Endodermal cell (in vitro differentiated cells): ENCODE measurements at regions not wholly inside any gene's neighbourhood (a gene's known extent, or its start where the extent isn't known, plus 50 kb on each side); places are given as distances from the start of the nearest gene placed in this dataset.
"Not testable (repeated sequence)": the region's sequence is repeated elsewhere in the genome, so short reads cannot be mapped to it uniquely, and the experiment has no call there.

Experiments used
- DNase-seq: peaks from one replicate; pipeline ENCODE4 v3.0.0-alpha.2; 2017
- H3K27ac ChIP-seq: 2 replicates; pipeline ENCODE4 v1.5.1; 2013; ENCODE audit warnings: mild to moderate bottlenecking, low read depth, low read length, moderate library complexity
- H3K27me3 ChIP-seq: 2 replicates; pipeline ENCODE4 v1.6.1; 2013; ENCODE audit warnings: mild to moderate bottlenecking, low read length, moderate library complexity; ENCODE audit not compliant: insufficient read depth, control insufficient read depth, poor library complexity, severe bottlenecking
- H3K36me3 ChIP-seq: 2 replicates; pipeline ENCODE4 v1.7.0; 2013; ENCODE audit warnings: mild to moderate bottlenecking, low read length, moderate library complexity; ENCODE audit not compliant: control insufficient read depth, insufficient read depth
- H3K4me1 ChIP-seq: one replicate; pipeline ENCODE4 v1.7.0; 2013; ENCODE audit warnings: low read length; ENCODE audit not compliant: control insufficient read depth, insufficient read depth
- H3K4me3 ChIP-seq: 2 replicates; pipeline ENCODE4 v1.5.1; 2013; ENCODE audit warnings: mild to moderate bottlenecking, low read length, moderate library complexity
- H3K9ac ChIP-seq: 2 replicates; pipeline ENCODE4 v1.6.1; 2013; ENCODE audit warnings: mild to moderate bottlenecking, low read length, moderate library complexity; ENCODE audit not compliant: poor library complexity, severe bottlenecking; ENCODE audit errors: extremely low read depth
- H3K9me3 ChIP-seq: 2 replicates; pipeline ENCODE4 v1.6.1; 2013; ENCODE audit warnings: mild to moderate bottlenecking, low read length, moderate library complexity; ENCODE audit not compliant: control insufficient read depth
- H3K27ac Mint-ChIP-seq: 2 replicates; pipeline ENCODE4 v1.8.0; 2020; ENCODE audit warnings: mixed read lengths
- H3K27me3 Mint-ChIP-seq: 2 replicates; pipeline ENCODE4 v1.8.0; 2021; ENCODE audit warnings: mild to moderate bottlenecking, mixed read lengths; ENCODE audit not compliant: insufficient read depth
- H3K36me3 Mint-ChIP-seq: 2 replicates; pipeline ENCODE4 v1.8.0; 2020; ENCODE audit warnings: low read depth, mixed read lengths
- H3K4me1 Mint-ChIP-seq: 2 replicates; pipeline ENCODE4 v1.8.0; 2020; ENCODE audit warnings: mixed read lengths
- H3K4me3 Mint-ChIP-seq: 2 replicates; pipeline ENCODE4 v1.8.0; 2020; ENCODE audit warnings: mild to moderate bottlenecking, moderate library complexity, mixed read lengths
- H3K9me3 Mint-ChIP-seq: 2 replicates; pipeline ENCODE4 v1.8.0; 2020; ENCODE audit warnings: mild to moderate bottlenecking, mixed read lengths
- CTCF ChIP-seq: fragments of 200-600 bp; sonication (generic); conservative IDR thresholded peaks from 2 replicates; pipeline ENCODE4 v1.5.0; 2021; ENCODE audit warnings: antibody characterized with exemption, mild to moderate bottlenecking
- WGBS, 2 experiments: methylation state at CpG; one replicate each; pipeline versions ENCODE4 v1.1.5 to v1.1.7; 2013; ENCODE audit warnings: missing lambda C conversion rate in 2 of 2, mixed read lengths in 1 of 2; ENCODE audit not compliant: insufficient coverage in 1 of 2, insufficient read length in 1 of 2; 5-methylcytosine and 5-hydroxymethylcytosine counted together

GRCh38 chr5:74517700-74518099 is 122.8 kb downstream of the ENC1 start:
- Mint-ChIP-seq H3K36me3 (peaks cover 3% of the 10 kb centered on the region), H3K27me3 (peaks cover 61% of the 10 kb centered on the region), H3K27ac (no peak overlapping the region), H3K4me3 (no peak overlapping the region), H3K9me3 (peaks cover 16% of the 10 kb centered on the region), H3K4me1 (peaks cover 52% of the 10 kb centered on the region)
- Histone ChIP-seq H3K27ac (no peak overlapping the region), H3K9ac (no peak overlapping the region), H3K27me3 (peaks cover 23% of the 10 kb centered on the region), H3K4me1 (peaks cover 8% of the 10 kb centered on the region), H3K4me3 (no peak overlapping the region), H3K36me3 (peaks cover 12% of the 10 kb centered on the region), H3K9me3 (peaks cover 26% of the 10 kb centered on the region)
- TF ChIP-seq CTCF = no peak
- DNase-seq = no peak

GRCh38 chr5:74516211-74516636 is 124.3 kb downstream of the ENC1 start:
- H3K36me3 ChIP-seq = peaks cover 3% of the 10 kb centered on the region
- no peaks in the 10 kb centered on the region for H3K36me3 Mint-ChIP-seq
- peaks cover 12% of the 10 kb centered on the region for H3K9me3 ChIP-seq
- H3K4me3 Mint-ChIP-seq = no peak overlapping the region
- H3K27ac ChIP-seq = peak overlapping the region; percentile 3
- H3K9me3 Mint-ChIP-seq = peaks cover 2% of the 10 kb centered on the region
- H3K27ac Mint-ChIP-seq = peak overlapping the region; percentile 88
- TF ChIP-seq CTCF = no peak
- peaks cover 57% of the 10 kb centered on the region for H3K27me3 Mint-ChIP-seq
- H3K27me3 ChIP-seq = peaks cover 23% of the 10 kb centered on the region
- DNase-seq = peak; percentile 87
- no peak overlapping the region for H3K4me3 ChIP-seq
- peaks cover 52% of the 10 kb centered on the region for H3K4me1 Mint-ChIP-seq
- 8 to 18% methylated on average over 2 of the region's 2 CpGs for WGBS, 2 experiments
- H3K9ac ChIP-seq = no peak overlapping the region
- H3K4me1 ChIP-seq = peaks cover 8% of the 10 kb centered on the region

GRCh38 chr5:74514888-74515551 is 125.5 kb downstream of the ENC1 start:
- Mint-ChIP-seq H3K27ac (no peak overlapping the region), H3K4me3 (no peak overlapping the region), H3K27me3 (peaks cover 53% of the 10 kb centered on the region), H3K4me1 (peaks cover 52% of the 10 kb centered on the region), H3K36me3 (no peaks in the 10 kb centered on the region), H3K9me3 (peaks cover 2% of the 10 kb centered on the region)
- H3K36me3 ChIP-seq = peaks cover 3% of the 10 kb centered on the region
- H3K27ac ChIP-seq = no peak overlapping the region
- TF ChIP-seq CTCF = no peak
- WGBS, 2 experiments = 80 to 82% methylated on average over 4 of the region's 4 CpGs
- no peaks in the 10 kb centered on the region for H3K9me3 ChIP-seq
- no peak overlapping the region for H3K4me3 ChIP-seq
- H3K4me1 ChIP-seq = peaks cover 8% of the 10 kb centered on the region
- no peak for DNase-seq
- H3K9ac ChIP-seq = no peak overlapping the region
- H3K27me3 ChIP-seq = peaks cover 23% of the 10 kb centered on the region

- H3K4me3 Mint-ChIP-seq, H3K27ac ChIP-seq, DNase-seq, H3K9me3 Mint-ChIP-seq, H3K36me3 ChIP-seq, H3K4me3 ChIP-seq, H3K27ac Mint-ChIP-seq, H3K36me3 Mint-ChIP-seq, H3K9ac ChIP-seq, H3K9me3 ChIP-seq: not testable (repeated sequence)
- Mint-ChIP-seq H3K4me1 (peaks cover 57% of the 10 kb centered on the region), H3K27me3 (peaks cover 29% of the 10 kb centered on the region)
- peaks cover 15% of the 10 kb centered on the region for H3K27me3 ChIP-seq
- H3K4me1 ChIP-seq = peaks cover 16% of the 10 kb centered on the region
- WGBS, 2 experiments = 100% methylated on average over 2 of the region's 2 CpGs; no CpG with 5 or more reads in 1 of the 2 experiments
These were observed 128.8 kb downstream of the ENC1 start for GRCh38 chr5:74511770-74512169.
